Tibial nerve (tissue), 3 donors: ENCODE measurements at regions not wholly inside any gene's neighbourhood (a gene's known extent, or its start where the extent isn't known, plus 50 kb on each side); places are given as distances from the start of the nearest gene placed in this dataset.

Source experiments
- POLR2A ChIP-seq, 2 donors: fragments of 450-650 bp; IDR thresholded peaks; one replicate each; pipeline ENCODE4 v1.6.1; 2017; ENCODE audit warnings: antibody characterized with exemption in 2 of 2, mild to moderate bottlenecking in 2 of 2, moderate library complexity in 2 of 2
- TF ChIP-seq, protein P1 (sequence below), 5 experiments: fragments of 200-600 bp in 3 of 5; fragments of 450-650 bp in 2 of 5; sonication (generic) in 3 of 5; IDR thresholded peaks; one replicate each; pipeline ENCODE4 v1.5.1; 2016 to 2019; ENCODE audit warnings: antibody characterized with exemption in 5 of 5, mild to moderate bottlenecking in 3 of 5, moderate library complexity in 2 of 5

DNA sequence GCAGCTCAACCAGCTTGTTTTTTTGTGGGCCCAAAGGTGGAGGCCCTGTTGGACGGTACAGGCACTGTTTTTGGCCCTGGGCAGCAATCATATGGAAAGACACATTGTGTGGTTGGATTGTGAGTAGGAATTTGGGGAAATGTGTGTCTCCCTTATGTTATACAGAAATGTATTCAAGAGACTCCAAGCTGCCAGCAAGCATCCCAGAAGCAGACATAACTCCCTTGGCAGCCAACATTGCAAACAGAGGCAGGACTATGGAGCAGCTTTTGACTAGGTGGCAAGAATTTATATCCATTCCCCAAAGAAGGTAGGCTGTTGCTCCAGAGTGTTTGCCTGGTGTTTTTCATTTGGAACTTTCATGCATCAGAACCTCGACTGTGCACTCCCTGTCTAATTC, 104.9 kb downstream of the BUB3 start:
- TF ChIP-seq POLR2A (IDR thresholded peaks at IDR 0.05): no peak
- TF ChIP-seq, protein P1, sequence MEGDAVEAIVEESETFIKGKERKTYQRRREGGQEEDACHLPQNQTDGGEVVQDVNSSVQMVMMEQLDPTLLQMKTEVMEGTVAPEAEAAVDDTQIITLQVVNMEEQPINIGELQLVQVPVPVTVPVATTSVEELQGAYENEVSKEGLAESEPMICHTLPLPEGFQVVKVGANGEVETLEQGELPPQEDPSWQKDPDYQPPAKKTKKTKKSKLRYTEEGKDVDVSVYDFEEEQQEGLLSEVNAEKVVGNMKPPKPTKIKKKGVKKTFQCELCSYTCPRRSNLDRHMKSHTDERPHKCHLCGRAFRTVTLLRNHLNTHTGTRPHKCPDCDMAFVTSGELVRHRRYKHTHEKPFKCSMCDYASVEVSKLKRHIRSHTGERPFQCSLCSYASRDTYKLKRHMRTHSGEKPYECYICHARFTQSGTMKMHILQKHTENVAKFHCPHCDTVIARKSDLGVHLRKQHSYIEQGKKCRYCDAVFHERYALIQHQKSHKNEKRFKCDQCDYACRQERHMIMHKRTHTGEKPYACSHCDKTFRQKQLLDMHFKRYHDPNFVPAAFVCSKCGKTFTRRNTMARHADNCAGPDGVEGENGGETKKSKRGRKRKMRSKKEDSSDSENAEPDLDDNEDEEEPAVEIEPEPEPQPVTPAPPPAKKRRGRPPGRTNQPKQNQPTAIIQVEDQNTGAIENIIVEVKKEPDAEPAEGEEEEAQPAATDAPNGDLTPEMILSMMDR (IDR thresholded peaks at IDR 0.05): no peak
